ENCODE measurements at regions not wholly inside any gene's neighbourhood (a gene's known extent, or its start where the extent isn't known, plus 50 kb on each side); places are given as distances from the start of the nearest gene placed in this dataset.

- TF ChIP-seq GATA3 (IDR thresholded peaks at IDR 0.05; ENCODE audit: low read depth, low read length) (no peak), GATA2 (IDR thresholded peaks at IDR 0.05; ENCODE audit: low read depth, low read length) (no peak)
Observed at GRCh38 chr5:124436294-124436693, 310.1 kb downstream of the ZNF608 start.

Measured in SH-SY5Y (cell line).